ENCODE measurements at regions not wholly inside any gene's neighbourhood (a gene's known extent, or its start where the extent isn't known, plus 50 kb on each side); places are given as distances from the start of the nearest gene placed in this dataset.

DNA sequence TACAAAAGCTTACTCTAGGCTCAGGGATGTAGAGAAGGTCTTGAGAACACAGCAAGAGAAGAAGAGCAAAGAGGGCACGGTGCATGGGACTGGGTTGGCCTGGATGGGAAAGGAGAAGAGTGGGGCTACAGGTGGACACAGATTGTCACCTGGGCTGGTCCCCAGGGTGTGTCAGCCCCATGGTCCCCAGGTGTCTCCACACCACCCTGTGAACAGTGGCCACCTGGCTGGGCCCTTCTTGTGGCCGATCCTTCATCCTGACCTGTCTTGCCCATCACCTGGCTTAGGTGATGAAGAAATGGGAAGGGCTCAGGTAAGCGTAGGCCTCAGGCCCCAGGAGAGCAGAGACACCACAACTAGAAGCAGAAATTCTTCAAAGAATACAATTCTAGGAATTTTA, 188.9 kb downstream of the TENT4A start:
- H3K27me3 Mint-ChIP-seq (ENCODE audit: low read depth), result peaks cover 2% of the 10 kb centered on the region
- H3K4me1 Mint-ChIP-seq (ENCODE audit: low read depth), result no peaks in the 10 kb centered on the region
- H3K27ac Mint-ChIP-seq (ENCODE audit: unreplicated experiment), result no peak overlapping the region
- peaks cover 28% of the 10 kb centered on the region for H3K9me3 Mint-ChIP-seq (ENCODE audit: low read depth)
- TF ChIP-seq, protein P1, sequence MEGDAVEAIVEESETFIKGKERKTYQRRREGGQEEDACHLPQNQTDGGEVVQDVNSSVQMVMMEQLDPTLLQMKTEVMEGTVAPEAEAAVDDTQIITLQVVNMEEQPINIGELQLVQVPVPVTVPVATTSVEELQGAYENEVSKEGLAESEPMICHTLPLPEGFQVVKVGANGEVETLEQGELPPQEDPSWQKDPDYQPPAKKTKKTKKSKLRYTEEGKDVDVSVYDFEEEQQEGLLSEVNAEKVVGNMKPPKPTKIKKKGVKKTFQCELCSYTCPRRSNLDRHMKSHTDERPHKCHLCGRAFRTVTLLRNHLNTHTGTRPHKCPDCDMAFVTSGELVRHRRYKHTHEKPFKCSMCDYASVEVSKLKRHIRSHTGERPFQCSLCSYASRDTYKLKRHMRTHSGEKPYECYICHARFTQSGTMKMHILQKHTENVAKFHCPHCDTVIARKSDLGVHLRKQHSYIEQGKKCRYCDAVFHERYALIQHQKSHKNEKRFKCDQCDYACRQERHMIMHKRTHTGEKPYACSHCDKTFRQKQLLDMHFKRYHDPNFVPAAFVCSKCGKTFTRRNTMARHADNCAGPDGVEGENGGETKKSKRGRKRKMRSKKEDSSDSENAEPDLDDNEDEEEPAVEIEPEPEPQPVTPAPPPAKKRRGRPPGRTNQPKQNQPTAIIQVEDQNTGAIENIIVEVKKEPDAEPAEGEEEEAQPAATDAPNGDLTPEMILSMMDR (IDR thresholded peaks at IDR 0.05), result no peak
- no peak for DNase-seq (ENCODE audit: low spot score)
- no peaks in the 10 kb centered on the region for H3K36me3 Mint-ChIP-seq (ENCODE audit: low read depth)
- H3K4me3 Mint-ChIP-seq (ENCODE audit: unreplicated experiment), result no peak overlapping the region

- H3K4me1 Mint-ChIP-seq (ENCODE audit: low read depth), result no peaks in the 10 kb centered on the region
- TF ChIP-seq, protein P1 (IDR thresholded peaks at IDR 0.05), result no peak
- no peak for DNase-seq (ENCODE audit: low spot score)
- peaks cover 27% of the 10 kb centered on the region for H3K9me3 Mint-ChIP-seq (ENCODE audit: low read depth)
- H3K36me3 Mint-ChIP-seq (ENCODE audit: low read depth), result no peaks in the 10 kb centered on the region
- H3K4me3 Mint-ChIP-seq (ENCODE audit: unreplicated experiment), result no peak overlapping the region
- H3K27me3 Mint-ChIP-seq (ENCODE audit: low read depth), result peaks cover 4% of the 10 kb centered on the region
- H3K27ac Mint-ChIP-seq (ENCODE audit: unreplicated experiment), result no peak overlapping the region
Measured at GRCh38 chr5:6902597-6902996, 189.4 kb downstream of the TENT4A start.

DNA sequence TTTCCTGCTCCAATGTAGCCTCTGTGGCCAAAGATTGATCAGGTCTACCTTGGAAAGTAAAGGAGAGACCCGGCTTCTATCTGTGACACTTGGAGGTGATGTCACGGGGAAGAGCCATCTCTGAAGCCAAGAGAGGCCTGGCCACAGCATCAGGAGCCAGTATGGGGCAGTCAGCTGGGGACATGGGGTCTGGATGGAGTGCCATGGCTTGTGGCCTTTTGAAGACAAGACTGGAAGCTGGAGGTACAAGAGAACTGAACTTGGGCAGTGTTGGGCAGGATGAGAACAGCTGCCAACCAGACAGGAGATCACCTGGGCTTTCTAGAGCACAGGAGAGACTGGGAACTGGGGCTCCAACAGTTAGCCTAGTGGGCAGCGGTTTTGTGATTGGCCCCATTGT, 190.7 kb downstream of the TENT4A start:
- Mint-ChIP-seq H3K9me3 (ENCODE audit: low read depth) (peaks cover 21% of the 10 kb centered on the region), H3K4me3 (ENCODE audit: unreplicated experiment) (no peak overlapping the region), H3K36me3 (ENCODE audit: low read depth) (no peaks in the 10 kb centered on the region), H3K27ac (ENCODE audit: unreplicated experiment) (no peak overlapping the region), H3K4me1 (ENCODE audit: low read depth) (no peaks in the 10 kb centered on the region), H3K27me3 (ENCODE audit: low read depth) (peaks cover 4% of the 10 kb centered on the region)
- no peak for DNase-seq (ENCODE audit: low spot score)
- TF ChIP-seq, protein P1 (IDR thresholded peaks at IDR 0.05), result no peak

DNA sequence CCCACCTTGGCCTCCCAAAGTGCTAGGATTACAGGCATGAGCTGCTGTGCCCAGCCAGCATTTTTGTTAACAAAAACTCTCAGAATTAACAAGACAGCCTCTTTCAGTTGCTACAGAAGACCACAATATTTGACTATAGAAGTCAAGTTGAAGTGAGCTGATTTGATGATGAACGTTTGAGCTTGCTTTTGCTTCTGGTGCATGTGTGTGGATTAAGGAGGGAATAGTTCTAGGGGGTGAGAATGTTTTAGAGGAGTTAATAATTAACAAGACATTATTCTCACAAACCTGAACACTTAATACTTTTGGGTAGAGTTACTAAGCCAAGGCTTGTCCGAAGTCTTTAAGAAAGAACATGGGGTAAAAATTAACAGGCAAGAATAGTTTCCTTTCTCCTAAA, 191.6 kb downstream of the TENT4A start:
- no peaks in the 10 kb centered on the region for H3K36me3 Mint-ChIP-seq (ENCODE audit: low read depth)
- H3K4me1 Mint-ChIP-seq (ENCODE audit: low read depth), result no peaks in the 10 kb centered on the region
- H3K27me3 Mint-ChIP-seq (ENCODE audit: low read depth), result peaks cover 4% of the 10 kb centered on the region
- no peak overlapping the region for H3K27ac Mint-ChIP-seq (ENCODE audit: unreplicated experiment)
- no peak overlapping the region for H3K4me3 Mint-ChIP-seq (ENCODE audit: unreplicated experiment)
- no peak for DNase-seq (ENCODE audit: low spot score)
- peaks cover 21% of the 10 kb centered on the region for H3K9me3 Mint-ChIP-seq (ENCODE audit: low read depth)
- TF ChIP-seq, protein P1 (IDR thresholded peaks at IDR 0.05), result no peak

DNA sequence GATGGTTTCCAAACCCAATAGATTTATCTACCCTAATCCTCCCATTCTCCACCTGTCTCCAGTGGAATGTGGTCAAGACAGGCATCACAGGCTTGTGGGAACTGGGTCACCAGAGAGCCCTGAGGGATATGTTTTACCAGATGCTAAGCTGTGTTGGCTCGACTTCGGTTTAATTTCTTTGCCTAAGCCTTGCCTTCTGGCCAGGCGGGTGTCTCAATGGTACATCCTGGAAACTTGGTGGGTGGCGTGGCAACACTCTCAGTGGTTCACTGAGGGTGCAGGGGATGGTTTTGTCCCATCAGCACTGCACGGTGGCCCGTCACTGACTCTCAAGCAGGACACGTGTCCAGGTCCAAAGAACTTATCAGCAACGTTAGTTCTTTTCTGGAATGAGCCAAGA, 192.2 kb downstream of the TENT4A start:
- Mint-ChIP-seq H3K4me3 (ENCODE audit: unreplicated experiment) (no peak overlapping the region), H3K36me3 (ENCODE audit: low read depth) (no peaks in the 10 kb centered on the region), H3K27ac (ENCODE audit: unreplicated experiment) (no peak overlapping the region), H3K4me1 (ENCODE audit: low read depth) (no peaks in the 10 kb centered on the region), H3K9me3 (ENCODE audit: low read depth) (peaks cover 21% of the 10 kb centered on the region), H3K27me3 (ENCODE audit: low read depth) (peaks cover 3% of the 10 kb centered on the region)
- DNase-seq (ENCODE audit: low spot score), result no peak
- TF ChIP-seq, protein P1 (IDR thresholded peaks at IDR 0.05), result no peak
